NCI-H1436 treated with DMSO at 0.1 percent for 48 hours (cell line): ENCODE measurements at regions not wholly inside any gene's neighbourhood (a gene's known extent, or its start where the extent isn't known, plus 50 kb on each side); places are given as distances from the start of the nearest gene placed in this dataset.

Source experiments
- DNase-seq: peaks from one replicate; lab custom pipeline; 2025; lab: John Stamatoyannopoulos, UW

DNA sequence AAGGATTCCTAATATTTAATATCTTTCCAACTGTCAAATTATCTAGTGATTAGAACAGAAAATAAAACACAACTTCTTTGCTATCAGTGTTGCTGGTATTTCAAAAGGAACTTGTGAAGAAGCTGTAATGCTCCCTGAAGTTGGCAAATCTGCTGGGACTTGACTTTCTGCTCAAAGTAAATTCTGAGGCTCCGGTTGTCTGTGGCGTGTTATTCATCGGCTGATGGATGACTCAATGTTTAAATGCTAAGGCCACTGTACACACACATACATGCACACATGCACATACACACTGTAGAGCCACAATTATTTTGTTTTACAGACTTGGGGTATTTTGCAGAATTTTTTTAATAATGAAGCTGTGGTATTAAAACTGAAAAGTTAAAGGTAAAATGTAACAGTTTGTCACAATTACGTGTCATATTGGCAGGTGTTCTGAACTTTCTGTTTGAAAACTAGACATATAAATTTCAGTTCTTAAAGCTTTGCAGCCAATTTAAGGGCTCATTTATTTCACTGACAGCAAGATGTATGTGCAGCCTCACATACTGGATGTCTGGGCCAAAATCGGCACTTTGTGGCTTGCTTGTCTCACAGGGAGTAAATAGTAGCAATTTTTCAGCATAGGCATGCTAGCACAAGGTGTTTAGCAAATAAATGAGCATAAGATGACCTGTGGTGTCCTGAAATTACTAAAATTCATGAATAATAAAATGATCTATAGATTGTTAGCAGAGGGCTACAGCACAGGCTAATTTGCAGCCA lies 1691.7 kb upstream of the PCDH20 start:
- DNase-seq, result no peak

DNA sequence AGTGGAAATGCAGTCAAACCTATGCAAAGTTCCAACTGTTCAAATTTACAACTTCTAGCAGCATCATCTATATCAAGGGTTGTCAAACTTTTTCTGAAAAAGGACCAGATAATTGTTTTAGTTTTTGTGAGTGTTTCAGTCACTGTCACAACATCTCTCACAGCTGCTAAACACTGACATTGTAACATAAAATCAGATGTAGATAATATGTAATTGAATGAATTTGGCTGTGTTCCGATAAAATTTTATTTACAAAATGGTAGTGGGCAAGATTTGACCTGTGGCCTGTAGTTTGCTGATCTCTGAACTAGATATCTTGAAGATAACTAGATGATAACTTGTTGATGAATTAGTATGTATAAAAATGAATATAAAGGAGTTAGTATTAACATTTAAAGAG lies 1679.1 kb upstream of the PCDH20 start:
- DNase-seq, result no peak

DNA sequence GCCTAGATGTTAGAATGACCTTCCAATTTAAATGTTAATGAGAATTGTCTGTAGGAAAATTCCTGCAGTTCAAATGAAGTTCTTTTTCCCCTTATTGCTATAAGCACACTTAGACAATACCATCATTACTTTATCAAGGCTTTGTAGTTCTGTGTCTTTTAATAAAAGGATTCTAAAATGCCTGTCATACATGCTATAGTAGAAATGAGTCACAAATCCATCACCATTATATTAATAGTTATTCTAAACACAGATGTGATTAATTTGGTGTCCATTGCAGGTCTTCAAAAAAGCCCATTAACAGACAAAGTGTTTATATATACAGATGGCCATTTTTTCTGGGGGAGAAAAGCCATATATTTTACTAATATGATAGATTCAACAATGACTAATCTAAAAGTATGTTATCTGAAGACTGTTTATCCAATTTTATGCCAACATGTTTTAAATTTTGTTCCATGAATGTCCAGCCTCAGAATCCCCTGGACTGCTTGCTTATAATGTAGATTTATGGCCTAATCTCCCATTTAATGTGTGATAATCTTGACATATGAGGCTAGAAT lies 1678.3 kb upstream of the PCDH20 start:
- DNase-seq, result no peak

DNA sequence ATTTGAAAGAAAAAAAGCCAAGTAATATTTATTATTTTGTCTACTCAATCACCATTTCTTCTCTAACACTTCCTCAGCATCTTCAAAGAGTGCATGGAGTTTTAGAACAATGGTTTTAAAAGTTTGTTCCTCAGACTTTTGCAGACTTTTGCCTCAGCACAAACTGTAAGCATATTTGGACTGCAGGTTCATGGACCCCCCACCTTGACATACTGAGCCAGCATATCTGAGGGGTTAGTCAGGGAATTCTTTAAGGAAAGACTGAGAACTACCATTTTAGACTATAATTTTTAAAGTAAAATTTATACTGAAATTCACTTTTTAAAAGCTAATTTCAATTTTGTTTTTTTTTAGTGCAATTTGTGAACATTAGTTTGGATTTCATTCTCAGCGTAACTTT lies 1676.8 kb upstream of the PCDH20 start:
- no peak for DNase-seq

DNA sequence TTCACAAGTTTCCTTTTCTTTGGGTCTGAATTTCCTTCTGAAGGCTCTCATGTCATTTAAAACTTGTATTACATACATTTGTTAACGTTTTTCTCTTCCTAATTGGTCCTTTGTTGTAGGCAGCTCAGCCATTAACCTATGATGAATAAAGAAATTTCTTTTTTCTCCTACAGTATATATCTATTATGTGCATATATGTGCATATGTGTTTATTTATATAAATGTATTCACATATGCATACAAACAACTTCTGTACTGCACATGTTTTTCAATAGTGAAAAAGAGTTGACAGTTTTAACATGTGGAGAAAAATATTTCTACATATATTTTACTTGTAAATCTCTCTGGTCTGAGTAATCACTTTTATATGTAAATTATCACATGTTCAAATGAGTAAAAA lies 1674.9 kb upstream of the PCDH20 start:
- no peak for DNase-seq

DNA sequence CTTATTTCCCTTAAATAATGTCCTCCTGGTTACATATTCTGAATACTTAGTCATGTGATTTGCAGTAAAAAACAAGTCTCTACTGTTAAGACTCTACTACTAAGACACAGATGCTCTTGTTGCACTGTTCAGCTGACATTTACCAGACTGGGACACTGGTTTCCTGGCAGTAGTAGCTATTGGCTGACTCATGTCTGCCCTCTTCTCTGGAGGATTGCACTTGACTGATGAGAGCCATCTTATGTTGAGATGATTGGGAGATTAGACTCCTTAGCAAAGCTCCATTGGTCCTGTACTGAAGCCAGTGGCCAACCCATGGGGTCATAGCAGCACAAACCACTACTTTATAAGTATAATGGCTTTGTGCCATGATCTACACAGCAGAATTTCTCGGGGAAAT lies 1672.6 kb upstream of the PCDH20 start:
- no peak for DNase-seq

DNA sequence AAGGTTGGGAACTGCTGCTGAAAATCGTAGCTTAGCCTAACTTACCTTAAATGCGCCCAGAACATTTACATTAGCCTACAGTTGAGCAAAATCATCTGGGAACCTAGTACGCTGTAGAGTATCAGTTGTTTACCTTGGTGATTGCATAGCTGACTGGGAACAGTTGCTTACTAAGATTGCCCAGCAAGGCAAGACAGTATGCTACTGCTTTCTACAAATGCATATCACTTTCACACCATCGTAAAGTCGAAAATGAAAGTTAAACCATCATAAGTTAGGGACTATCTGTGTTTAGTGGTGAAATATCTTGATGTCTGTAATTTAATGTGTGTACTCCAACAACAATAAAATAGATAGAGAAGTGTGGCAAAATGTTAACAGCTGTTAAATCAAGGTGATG lies 1670.6 kb upstream of the PCDH20 start:
- DNase-seq, result no peak

DNA sequence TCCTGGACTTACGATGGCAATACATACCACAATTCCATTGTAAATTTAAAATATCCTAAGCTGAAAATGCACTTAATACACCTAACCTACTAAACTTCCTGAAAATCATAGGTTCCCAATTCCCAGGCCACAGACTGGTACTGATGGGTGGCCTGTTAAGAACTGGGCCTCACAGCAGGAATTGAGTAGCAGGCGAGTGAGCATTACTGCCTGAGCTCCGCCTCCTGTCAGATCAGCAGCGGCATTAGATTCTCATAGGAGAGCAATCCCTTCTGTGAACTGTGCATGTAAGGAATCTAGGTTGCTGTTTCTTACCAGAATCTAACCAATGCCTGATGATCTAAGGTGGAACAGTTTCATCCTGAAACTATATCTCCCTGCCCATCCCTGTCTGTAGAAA lies 1670.2 kb upstream of the PCDH20 start:
- no peak for DNase-seq

DNA sequence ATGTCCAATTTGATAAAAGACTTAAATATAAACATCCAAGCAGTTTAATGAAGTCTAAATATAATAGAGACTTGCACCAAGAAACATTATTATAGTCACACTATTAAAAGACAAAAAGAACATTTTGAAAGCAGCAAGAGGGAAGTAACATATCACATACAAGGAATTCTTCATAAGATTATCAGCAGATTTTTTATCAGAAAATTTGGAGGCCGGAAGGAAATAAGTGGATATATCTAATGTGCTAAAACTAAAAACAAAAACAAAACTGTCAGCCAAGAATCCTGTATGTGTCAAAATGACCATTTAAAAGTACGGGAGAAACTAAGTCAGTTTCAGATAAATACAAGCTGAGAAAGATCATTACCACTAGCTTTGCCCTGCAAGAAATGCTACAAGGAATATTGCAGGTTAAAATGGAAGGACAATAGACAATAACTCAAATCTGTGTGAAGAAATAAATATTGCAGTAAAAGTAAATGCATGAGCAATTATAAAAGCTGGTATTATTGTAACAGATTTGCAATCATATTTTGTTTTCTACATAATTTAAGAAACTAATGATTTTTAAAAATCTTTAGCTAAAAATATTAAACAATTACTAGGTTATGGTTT lies 1665.9 kb upstream of the PCDH20 start:
- DNase-seq, result no peak

DNA sequence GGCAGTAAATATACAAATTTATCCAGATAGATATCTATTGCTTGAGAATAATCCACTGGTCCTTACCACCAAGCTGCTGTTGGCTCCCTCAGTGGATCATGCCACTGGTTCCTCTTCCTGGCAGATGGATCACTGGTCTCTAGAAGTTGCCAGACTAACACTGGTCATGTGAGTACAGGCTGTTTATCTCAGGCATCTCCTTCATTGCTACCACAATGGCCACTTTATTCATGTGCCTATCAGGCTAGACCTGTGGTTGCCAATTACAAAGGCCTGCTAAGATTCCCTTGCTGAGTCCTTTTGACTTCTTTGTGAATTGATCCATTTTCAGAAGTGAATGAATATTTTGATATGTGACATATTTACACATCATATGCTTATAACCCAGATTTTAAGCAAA lies 1659.5 kb upstream of the PCDH20 start:
- no peak for DNase-seq

DNA sequence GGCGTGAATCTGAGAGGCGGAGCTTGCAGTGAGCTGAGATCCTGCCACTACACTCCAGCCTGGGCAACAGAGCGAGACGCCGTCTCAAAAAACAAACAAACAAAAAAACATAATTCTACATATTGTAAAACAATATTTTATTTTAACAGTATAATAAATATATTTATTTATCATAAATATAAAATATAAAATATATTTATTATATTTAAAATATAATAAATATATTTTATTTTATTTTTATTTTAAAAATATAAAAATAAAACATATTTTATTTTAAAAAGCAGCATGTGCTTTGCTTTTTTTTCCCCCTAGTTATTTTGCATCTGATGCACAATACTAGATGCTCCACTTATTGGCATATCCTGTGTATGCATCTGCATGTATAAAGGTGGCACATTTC lies 1634.6 kb upstream of the PCDH20 start:
- DNase-seq, result no peak

DNA sequence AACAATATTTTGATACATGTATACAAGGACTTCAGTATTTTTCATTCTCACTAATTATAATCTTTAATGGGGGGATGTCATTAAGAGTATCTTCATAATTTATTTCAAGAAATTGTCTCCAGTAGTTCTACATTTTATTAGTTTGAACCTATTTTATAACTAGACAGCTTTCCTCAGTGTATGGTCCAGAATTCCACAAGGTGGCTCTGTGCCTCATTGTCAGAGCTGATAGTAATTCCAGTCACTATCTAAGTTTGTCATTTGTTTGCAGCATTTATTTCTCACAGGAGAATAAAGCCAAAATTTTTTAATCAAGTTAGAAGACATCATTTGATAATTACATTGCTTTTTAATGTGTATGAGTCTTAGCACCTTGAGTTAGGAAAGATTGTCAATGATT lies 1633.0 kb upstream of the PCDH20 start:
- no peak for DNase-seq

DNA sequence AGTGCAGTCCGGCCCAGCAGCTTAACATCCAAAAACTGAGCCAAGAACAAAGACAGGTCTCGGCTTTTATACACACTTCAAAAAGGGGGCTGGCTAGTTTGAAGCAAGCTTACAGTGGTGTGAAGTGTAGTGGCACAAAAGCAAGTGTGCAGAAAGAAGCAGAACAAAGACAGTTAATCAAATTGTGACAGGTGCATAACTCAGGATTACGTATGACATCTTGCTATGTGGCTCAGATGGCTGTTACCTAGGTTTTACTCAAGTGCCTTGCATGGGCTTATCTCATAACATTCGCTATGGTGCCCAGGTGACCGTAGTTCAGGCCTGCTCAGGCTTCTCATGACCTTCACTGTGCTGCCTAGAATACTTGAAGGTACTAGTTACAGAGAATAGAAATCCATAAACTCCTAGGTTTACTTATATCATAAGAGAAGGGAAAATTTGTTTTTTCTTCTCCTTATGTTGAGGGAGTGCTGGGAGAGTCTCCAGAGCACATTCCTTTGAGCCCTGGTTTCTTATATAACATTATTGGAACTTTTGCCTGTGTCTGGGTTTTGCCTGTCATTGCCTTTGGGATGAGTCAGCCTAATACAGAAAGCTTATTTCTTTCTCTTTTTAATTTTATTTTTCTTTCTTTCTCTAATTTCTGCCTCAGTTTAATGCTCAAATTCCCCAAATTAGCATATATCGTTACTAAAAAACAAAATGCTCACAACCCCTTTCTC lies 1629.1 kb upstream of the PCDH20 start:
- DNase-seq, result no peak

DNA sequence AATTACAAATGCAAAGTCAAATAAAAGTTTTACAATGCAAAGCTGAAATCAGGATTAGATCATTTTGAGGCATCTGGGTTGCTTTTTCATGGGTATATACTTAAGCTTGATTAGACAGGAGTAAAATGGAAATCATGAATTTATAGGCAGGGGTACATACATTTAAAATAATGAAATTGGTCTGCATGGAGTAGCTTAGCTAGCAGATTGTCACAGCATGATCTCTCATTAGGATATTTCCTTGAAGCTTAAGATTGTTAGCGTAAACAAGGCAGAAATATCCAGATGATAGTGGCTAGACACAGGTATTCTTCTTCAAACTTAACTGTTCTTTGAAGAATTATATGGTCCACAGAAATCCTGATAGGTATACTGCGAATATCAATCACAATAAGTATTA lies 1627.0 kb upstream of the PCDH20 start:
- no peak for DNase-seq

DNA sequence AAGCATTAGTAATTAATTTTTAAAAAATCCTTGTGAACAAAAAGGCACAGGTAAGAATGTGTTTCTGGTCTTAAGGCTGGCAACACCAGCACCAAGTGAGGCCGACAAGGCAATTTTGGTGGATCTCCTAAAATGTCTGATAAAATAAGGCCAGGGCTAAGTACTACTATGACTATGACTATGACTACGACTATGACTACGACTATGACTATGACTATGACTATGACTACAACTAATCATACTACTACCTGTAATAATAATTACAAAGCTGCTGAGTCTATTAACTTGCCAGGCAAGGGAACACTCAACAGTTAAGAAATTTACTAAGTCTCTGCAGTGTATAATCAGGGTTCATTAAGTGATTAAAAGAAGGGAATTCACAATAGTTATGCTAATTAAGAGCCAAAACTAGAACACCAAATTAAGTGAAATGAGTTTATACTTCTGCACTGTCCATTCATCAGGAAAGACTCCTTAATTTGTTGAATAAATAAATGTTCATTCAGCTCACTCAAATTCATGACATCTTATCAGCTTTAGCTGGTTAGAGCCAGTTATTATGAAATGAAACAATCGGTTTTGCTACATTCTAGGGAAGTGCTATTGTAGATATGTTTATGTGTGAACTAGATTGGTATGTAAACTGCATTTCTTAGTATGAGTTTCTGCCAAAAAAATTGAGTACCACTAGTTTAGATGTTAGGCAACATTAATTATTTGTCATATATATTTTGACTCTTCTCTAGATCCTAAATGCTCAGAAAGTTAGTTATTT lies 1626.2 kb upstream of the PCDH20 start:
- DNase-seq, result no peak

DNA sequence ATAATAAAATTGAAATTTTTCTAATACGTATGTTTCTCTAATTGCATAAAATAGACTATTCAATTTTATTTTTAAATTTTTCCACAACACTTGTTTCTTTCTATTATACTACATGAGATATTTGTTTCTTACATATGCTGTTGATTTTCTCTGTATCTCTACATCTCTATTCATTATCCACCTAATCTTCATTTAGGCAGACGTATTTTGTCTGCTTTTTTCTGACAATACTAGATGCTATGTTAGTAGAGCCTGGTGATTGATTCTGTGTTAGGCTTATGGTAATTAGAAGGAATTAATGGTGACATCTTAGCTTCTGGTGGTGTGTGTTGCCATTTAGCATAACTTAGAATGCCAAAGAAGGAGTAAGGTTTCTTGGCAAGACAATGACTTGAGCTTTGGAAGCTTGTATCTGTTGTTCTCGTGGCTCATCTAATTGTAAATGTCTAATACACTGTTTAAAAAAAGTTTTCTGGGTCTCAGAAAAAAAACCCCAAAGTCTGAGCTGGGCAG lies 1610.7 kb upstream of the PCDH20 start:
- DNase-seq, result no peak

DNA sequence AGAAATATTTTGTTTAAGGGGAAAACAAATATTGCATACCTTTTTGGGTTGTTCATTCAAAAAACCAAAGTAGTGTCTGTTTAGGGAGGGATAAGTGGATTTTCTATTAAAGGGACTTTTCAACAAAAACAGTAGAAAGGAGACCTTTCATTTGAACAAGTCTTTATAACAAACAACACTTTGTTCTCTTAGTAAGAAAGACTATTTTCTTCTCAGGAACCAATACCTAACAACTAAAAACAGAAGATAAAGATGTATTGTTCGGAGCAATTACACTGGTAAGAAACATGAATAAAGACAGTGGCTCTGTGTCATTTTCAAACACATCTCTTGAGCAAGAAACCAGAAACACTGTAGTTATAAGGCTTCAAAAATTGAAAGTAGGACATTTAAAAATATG lies 1610.1 kb upstream of the PCDH20 start:
- no peak for DNase-seq

DNA sequence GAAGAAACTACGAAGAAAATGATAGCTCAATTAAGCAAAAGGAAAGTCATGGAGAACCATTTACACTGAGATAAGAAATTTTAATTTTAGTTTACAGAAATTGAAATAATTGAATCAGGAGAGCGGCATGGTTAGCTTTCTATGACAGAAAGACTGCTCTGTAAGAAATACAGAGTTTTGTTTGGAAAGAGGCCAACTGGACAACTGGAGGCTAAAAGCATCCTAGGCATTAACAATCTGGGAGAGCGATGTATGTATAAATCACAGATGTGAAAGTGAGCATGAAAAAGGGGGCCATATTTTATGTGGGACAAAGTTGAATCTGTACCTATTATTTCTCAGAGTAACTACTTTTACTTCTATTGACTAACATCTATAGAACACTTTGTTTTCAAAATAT lies 1608.8 kb upstream of the PCDH20 start:
- DNase-seq, result no peak

DNA sequence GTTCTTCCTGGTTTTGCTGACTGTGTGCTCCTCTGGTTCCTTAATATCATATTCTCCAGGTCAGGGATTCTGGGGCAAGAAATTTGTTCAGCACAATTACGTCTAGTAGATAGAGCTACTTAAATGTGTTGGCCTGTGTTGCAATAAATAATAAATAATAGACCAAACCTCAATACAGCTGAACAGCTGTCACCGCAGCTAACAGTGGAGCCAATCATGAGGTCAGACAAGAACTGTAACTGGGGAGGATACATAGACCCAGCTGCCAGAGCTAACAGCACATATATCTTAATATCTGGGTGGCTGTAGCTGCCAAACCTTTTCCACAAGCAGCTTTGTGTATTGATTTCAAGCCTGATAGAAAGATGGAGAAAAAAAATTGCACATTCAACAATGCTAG lies 1596.3 kb upstream of the PCDH20 start:
- DNase-seq, result no peak

DNA sequence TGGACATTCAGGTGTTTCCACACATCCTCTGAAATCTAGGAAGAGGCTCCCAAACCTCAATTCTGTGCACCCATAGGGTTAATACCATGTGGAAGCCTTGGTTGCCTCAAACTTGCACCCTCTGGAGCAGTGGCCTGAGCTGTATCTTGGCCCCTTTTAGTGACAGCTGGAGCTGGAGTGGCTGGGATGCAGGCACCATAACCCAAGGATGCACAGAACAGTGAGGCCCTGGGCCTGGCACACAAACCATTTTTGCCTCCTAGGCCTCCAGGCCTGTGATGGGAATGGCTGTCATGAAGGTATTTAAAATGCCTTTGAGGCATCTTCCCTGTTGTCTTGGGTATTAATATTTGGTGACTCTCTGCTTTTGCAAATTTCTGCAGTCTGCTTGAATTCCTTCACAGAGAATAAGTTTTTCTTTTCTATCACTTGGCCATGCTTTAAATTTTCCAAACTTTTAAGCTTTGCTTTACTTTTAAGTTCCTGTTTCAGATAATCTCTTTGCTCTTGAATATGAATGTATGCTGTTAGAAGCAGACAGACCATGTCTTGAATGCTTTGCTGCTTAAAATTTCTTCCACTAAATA lies 1594.5 kb upstream of the PCDH20 start:
- DNase-seq, result no peak

DNA sequence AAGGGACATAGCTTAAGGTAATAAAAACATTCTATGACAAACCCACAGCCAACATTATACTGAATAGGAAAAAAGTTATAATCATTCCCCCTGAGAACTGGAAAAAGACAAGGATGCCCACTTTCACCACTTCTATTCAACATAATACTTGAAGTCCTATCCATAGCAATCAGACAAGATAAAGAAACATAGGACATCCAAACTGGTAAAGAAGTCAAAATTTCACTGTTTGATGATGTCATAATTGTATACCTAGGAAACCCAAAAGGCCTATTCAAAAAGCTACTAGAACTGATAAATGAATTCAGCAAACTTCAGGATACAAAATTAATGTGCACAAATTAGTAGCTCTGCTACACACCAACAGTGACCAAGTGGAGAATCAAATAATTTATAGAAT lies 1590.0 kb upstream of the PCDH20 start:
- DNase-seq, result no peak

DNA sequence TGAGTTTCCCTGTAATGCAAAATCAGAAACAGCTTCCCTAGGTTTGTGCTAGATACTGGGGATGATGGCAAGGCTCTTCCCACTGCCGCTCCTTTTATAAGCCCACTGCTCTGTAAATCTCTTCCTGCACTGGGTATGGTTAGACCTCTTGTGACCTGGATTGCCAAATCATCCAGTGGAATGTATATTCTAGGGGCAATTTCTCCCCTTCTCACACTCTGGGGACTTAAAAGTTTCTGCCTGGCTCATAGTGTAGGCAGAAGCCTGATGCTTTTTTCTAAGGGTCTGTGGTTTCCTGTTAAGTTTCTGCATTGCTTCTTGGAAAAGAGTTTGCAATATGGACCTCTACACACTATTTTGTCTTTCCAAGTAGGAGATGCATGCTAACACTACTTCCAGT lies 1582.0 kb upstream of the PCDH20 start:
- no peak for DNase-seq
